Stimulated activated CD8-positive, alpha-beta memory T cell treated with anti-CD3 and anti-CD28 coated beads, Interleukin-12 subunit alpha, Interleukin-12 subunit beta, amount 100 ng/mL, for 1 hour (primary cell): ENCODE measurements at regions not wholly inside any gene's neighbourhood (a gene's known extent, or its start where the extent isn't known, plus 50 kb on each side); places are given as distances from the start of the nearest gene placed in this dataset.
"Not testable (repeated sequence)": the region's sequence is repeated elsewhere in the genome, so short reads cannot be mapped to it uniquely, and the experiment has no call there.

Experiments used
- DNase-seq: peaks from one replicate; pipeline ENCODE4 v3.0.0-alpha.2; 2020; ENCODE audit warnings: low read depth

GRCh38 chr2:64880193-64880951 lies 108.8 kb upstream of the SLC1A4 start:
- no peak for DNase-seq

- no peak for DNase-seq
These were observed 108.1 kb upstream of the SLC1A4 start for GRCh38 chr2:64881037-64881492.

GRCh38 chr2:64887565-64887964 lies 101.6 kb upstream of the SLC1A4 start:
- no peak for DNase-seq

GRCh38 chr2:64888591-64889309 lies 100.4 kb upstream of the SLC1A4 start:
- DNase-seq: no peak

- DNase-seq: no peak
These were observed 99.4 kb upstream of the SLC1A4 start for GRCh38 chr2:64889803-64890202.

- not testable (repeated sequence) for DNase-seq
These were observed 92.6 kb upstream of the SLC1A4 start for GRCh38 chr2:64896572-64896971.

- DNase-seq: no peak
These were observed 89.9 kb upstream of the SLC1A4 start for GRCh38 chr2:64899081-64899865.

- not testable (repeated sequence) for DNase-seq
These were observed 89.3 kb upstream of the SLC1A4 start for GRCh38 chr2:64899876-64900275.

GRCh38 chr2:64904413-64905329 lies 84.5 kb upstream of the SLC1A4 start:
- no peak for DNase-seq

GRCh38 chr2:64905338-64906024 lies 83.7 kb upstream of the SLC1A4 start:
- DNase-seq: no peak

- DNase-seq: no peak
These were observed 82.2 kb upstream of the SLC1A4 start for GRCh38 chr2:64906853-64907536.

GRCh38 chr2:64908406-64908805 lies 80.8 kb upstream of the SLC1A4 start:
- no peak for DNase-seq

GRCh38 chr2:64910523-64910922 lies 78.7 kb upstream of the SLC1A4 start:
- no peak for DNase-seq

- DNase-seq: no peak
These were observed 78.2 kb upstream of the SLC1A4 start for GRCh38 chr2:64910972-64911433.

GRCh38 chr2:64913357-64913869 lies 75.8 kb upstream of the SLC1A4 start:
- no peak for DNase-seq

- no peak for DNase-seq
These were observed 75.0 kb upstream of the SLC1A4 start for GRCh38 chr2:64914247-64914646.

GRCh38 chr2:64914735-64915509 lies 74.3 kb upstream of the SLC1A4 start:
- DNase-seq: no peak

- no peak for DNase-seq
These were observed 73.7 kb upstream of the SLC1A4 start for GRCh38 chr2:64915510-64915900.

GRCh38 chr2:64918220-64918886 lies 70.8 kb upstream of the SLC1A4 start:
- DNase-seq: no peak
